ENCODE measurements at regions not wholly inside any gene's neighbourhood (a gene's known extent, or its start where the extent isn't known, plus 50 kb on each side); places are given as distances from the start of the nearest gene placed in this dataset.

DNA sequence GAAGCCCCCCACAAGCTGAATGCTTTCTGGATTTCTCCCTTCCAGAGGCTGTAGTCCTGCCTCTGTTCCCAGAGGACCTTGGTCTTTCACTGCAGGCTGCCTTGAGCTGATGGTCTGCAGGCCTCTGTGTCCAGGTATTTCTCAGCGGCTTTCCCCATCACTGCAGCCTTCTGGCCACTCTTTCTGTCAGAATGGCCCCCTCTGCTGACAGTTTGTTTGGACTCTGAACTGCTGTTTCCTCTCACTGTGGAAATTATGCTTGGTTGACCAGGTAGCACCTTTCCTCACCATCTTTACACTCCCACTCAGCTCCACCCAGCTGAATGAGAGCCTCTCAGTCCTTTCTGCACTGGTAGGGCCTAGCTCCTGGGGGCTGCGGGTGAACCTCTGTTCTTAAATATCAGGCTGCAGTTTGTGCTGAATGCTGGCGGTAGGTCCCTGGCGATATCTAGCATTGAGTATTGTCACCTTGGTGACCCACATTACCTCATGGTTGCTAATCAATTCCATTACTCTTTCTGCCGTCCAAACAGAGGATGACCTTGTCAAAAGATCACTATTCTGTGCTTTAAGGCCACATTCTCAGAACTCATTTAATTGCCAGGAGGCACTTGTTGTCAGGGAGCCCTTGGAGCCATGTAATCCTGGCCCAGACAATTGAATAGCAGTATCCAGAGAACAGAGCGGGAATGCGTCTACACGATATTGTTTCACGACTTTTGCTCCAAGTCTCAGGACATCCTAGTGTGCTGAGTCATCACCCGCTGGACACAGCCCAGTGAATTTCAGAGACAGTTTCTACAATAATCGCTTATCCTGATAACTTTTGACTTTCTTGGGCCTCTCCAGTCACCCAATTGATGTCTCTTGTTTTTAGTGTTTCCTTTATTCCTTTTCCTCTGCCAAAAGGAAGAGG is 230.2 kb downstream of the TENT4A start:
- Histone ChIP-seq H3K79me2 (ENCODE audit: control insufficient read depth, insufficient read depth, low read length) (no peaks in the 10 kb centered on the region), H4K5ac (ENCODE audit: low read length) (no peak overlapping the region), H2AK5ac (ENCODE audit: low read length) (no peak overlapping the region), H2BK5ac (ENCODE audit: low read length) (no peak overlapping the region), H3K4ac (ENCODE audit: low read depth, low read length) (no peak overlapping the region), H3K4me1 (ENCODE audit: control insufficient read depth, low read depth, low read length) (no peaks in the 10 kb centered on the region), H3K56ac (ENCODE audit: low read length) (no peak overlapping the region), H3K79me1 (ENCODE audit: low read length) (no peaks in the 10 kb centered on the region), H2BK120ac (ENCODE audit: low read depth, low read length) (no peak overlapping the region), H3K27ac (ENCODE audit: low read depth, low read length) (no peak overlapping the region), H3K27me3 (ENCODE audit: insufficient read depth, low read length, poor library complexity) (no peaks in the 10 kb centered on the region), H3K4me3 (ENCODE audit: low read length) (no peak overlapping the region), H3K4me2 (ENCODE audit: low read length) (no peak overlapping the region), H3K36me3 (ENCODE audit: control insufficient read depth, insufficient read depth, low read length) (no peaks in the 10 kb centered on the region), H3K23ac (ENCODE audit: low read length) (no peak overlapping the region), H2BK15ac (replicated peaks; ENCODE audit: low read depth) (no peak overlapping the region), H3K18ac (ENCODE audit: low read length) (no peak overlapping the region), H4K8ac (ENCODE audit: low read depth, low read length) (no peak overlapping the region), H3K9ac (ENCODE audit: low read length) (no peak overlapping the region)
- no CpG with 5 or more reads among the region's 11 CpGs for WGBS (ENCODE audit: extremely low coverage, insufficient coverage, low lambda C conversion rate)
- no peak for DNase-seq

DNA sequence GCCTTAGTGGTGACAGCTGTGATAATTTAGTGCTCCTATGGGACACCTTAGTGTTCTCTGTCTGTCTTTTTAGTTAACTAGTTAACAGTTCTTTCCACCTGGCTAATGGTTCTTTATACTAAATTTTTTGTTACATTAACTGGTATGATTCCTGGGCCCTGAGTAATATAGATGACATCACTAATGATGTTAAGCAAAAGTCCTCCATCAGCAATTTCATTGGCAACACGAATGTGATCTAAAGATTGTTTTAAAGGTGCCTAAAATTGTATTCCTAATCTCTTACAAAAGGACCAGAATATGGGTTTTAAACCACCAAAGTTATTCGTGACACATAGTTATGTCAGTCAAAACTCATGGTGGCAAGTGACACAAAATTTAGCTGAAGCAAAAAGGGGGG is 235.3 kb downstream of the TENT4A start:
- H3K4me1 ChIP-seq (ENCODE audit: control insufficient read depth, low read depth, low read length): no peaks in the 10 kb centered on the region
- no peak overlapping the region for H2BK15ac ChIP-seq (replicated peaks; ENCODE audit: low read depth)
- H3K18ac ChIP-seq (ENCODE audit: low read length): no peak overlapping the region
- no peak for DNase-seq
- WGBS (ENCODE audit: extremely low coverage, insufficient coverage, low lambda C conversion rate): no CpG with 5 or more reads among the region's 2 CpGs
- no peaks in the 10 kb centered on the region for H3K27me3 ChIP-seq (ENCODE audit: insufficient read depth, low read length, poor library complexity)
- no peak overlapping the region for H3K56ac ChIP-seq (ENCODE audit: low read length)
- no peaks in the 10 kb centered on the region for H3K79me1 ChIP-seq (ENCODE audit: low read length)
- no peaks in the 10 kb centered on the region for H3K79me2 ChIP-seq (ENCODE audit: control insufficient read depth, insufficient read depth, low read length)
- H3K4ac ChIP-seq (ENCODE audit: low read depth, low read length): no peak overlapping the region
- no peak overlapping the region for H4K5ac ChIP-seq (ENCODE audit: low read length)
- H2BK120ac ChIP-seq (ENCODE audit: low read depth, low read length): no peak overlapping the region
- H2AK5ac ChIP-seq (ENCODE audit: low read length): no peak overlapping the region
- no peak overlapping the region for H3K27ac ChIP-seq (ENCODE audit: low read depth, low read length)
- no peak overlapping the region for H3K4me3 ChIP-seq (ENCODE audit: low read length)
- H2BK5ac ChIP-seq (ENCODE audit: low read length): no peak overlapping the region
- H4K8ac ChIP-seq (ENCODE audit: low read depth, low read length): no peak overlapping the region
- H3K36me3 ChIP-seq (ENCODE audit: control insufficient read depth, insufficient read depth, low read length): no peaks in the 10 kb centered on the region
- H3K4me2 ChIP-seq (ENCODE audit: low read length): no peak overlapping the region
- H3K23ac ChIP-seq (ENCODE audit: low read length): no peak overlapping the region
- no peak overlapping the region for H3K9ac ChIP-seq (ENCODE audit: low read length)

DNA sequence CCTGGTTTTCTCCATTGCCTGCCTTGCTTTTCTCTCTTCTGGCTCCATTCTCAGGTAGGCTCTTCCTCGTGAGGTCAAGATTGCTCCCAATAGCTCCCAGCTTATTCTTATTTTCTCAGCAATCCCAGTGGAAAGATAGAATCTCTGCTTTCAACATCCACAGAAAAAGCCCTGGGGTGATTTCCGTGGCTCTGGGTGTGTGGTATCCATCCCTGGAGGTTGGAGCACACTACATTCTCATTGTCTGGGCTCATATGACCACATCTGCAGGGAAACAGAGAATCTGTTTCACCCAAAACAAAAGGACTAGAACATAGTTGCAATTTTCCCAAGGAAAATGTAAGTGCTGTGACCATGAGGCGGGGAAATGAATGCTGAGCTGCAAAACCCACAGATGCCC is 236.0 kb downstream of the TENT4A start:
- Histone ChIP-seq H2BK15ac (replicated peaks; ENCODE audit: low read depth) (no peak overlapping the region), H3K4me2 (ENCODE audit: low read length) (no peak overlapping the region), H3K4ac (ENCODE audit: low read depth, low read length) (no peak overlapping the region), H2AK5ac (ENCODE audit: low read length) (no peak overlapping the region), H3K23ac (ENCODE audit: low read length) (peak overlapping the region; percentile 45), H3K79me1 (ENCODE audit: low read length) (no peaks in the 10 kb centered on the region), H3K9ac (ENCODE audit: low read length) (no peak overlapping the region), H3K79me2 (ENCODE audit: control insufficient read depth, insufficient read depth, low read length) (no peaks in the 10 kb centered on the region), H3K27ac (ENCODE audit: low read depth, low read length) (no peak overlapping the region), H3K4me3 (ENCODE audit: low read length) (no peak overlapping the region), H4K5ac (ENCODE audit: low read length) (no peak overlapping the region), H2BK120ac (ENCODE audit: low read depth, low read length) (no peak overlapping the region), H3K36me3 (ENCODE audit: control insufficient read depth, insufficient read depth, low read length) (no peaks in the 10 kb centered on the region), H4K8ac (ENCODE audit: low read depth, low read length) (no peak overlapping the region), H3K27me3 (ENCODE audit: insufficient read depth, low read length, poor library complexity) (no peaks in the 10 kb centered on the region), H3K56ac (ENCODE audit: low read length) (no peak overlapping the region), H2BK5ac (ENCODE audit: low read length) (no peak overlapping the region), H3K18ac (ENCODE audit: low read length) (no peak overlapping the region), H3K4me1 (ENCODE audit: control insufficient read depth, low read depth, low read length) (no peaks in the 10 kb centered on the region)
- WGBS (ENCODE audit: extremely low coverage, insufficient coverage, low lambda C conversion rate): no CpG with 5 or more reads among the region's 3 CpGs
- no peak for DNase-seq

DNA sequence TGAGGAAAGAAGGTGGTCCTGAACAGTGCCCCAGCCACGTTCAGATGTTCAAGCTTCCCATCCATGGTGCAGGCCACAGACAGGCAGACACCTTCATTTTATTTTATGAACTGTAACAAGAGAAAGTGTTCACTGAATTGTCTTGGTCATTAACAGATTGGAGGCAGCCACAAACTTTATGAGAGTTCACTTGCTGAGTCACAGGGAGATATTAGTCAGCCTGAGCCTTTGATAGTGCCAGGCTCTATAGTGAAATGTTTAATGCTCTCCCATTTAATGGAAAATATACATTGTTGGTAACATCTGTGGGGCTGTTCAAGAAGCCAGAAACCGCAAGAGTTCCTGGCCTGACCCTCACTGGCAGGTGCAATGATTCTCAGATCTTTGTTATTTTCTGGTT is 237.0 kb downstream of the TENT4A start:
- Histone ChIP-seq H3K4me2 (ENCODE audit: low read length) (no peak overlapping the region), H4K5ac (ENCODE audit: low read length) (no peak overlapping the region), H3K79me1 (ENCODE audit: low read length) (no peaks in the 10 kb centered on the region), H3K4me1 (ENCODE audit: control insufficient read depth, low read depth, low read length) (no peaks in the 10 kb centered on the region), H2BK15ac (replicated peaks; ENCODE audit: low read depth) (no peak overlapping the region), H2AK5ac (ENCODE audit: low read length) (no peak overlapping the region), H3K79me2 (ENCODE audit: control insufficient read depth, insufficient read depth, low read length) (no peaks in the 10 kb centered on the region), H3K4me3 (ENCODE audit: low read length) (no peak overlapping the region), H3K36me3 (ENCODE audit: control insufficient read depth, insufficient read depth, low read length) (no peaks in the 10 kb centered on the region), H3K9ac (ENCODE audit: low read length) (no peak overlapping the region), H3K18ac (ENCODE audit: low read length) (no peak overlapping the region), H4K8ac (ENCODE audit: low read depth, low read length) (no peak overlapping the region), H3K27ac (ENCODE audit: low read depth, low read length) (no peak overlapping the region), H3K56ac (ENCODE audit: low read length) (no peak overlapping the region), H2BK5ac (ENCODE audit: low read length) (no peak overlapping the region), H3K4ac (ENCODE audit: low read depth, low read length) (no peak overlapping the region), H3K27me3 (ENCODE audit: insufficient read depth, low read length, poor library complexity) (no peaks in the 10 kb centered on the region), H2BK120ac (ENCODE audit: low read depth, low read length) (no peak overlapping the region), H3K23ac (ENCODE audit: low read length) (no peak overlapping the region)
- no peak for DNase-seq
- WGBS (ENCODE audit: extremely low coverage, insufficient coverage, low lambda C conversion rate): no CpG with 5 or more reads among the region's 2 CpGs

DNA sequence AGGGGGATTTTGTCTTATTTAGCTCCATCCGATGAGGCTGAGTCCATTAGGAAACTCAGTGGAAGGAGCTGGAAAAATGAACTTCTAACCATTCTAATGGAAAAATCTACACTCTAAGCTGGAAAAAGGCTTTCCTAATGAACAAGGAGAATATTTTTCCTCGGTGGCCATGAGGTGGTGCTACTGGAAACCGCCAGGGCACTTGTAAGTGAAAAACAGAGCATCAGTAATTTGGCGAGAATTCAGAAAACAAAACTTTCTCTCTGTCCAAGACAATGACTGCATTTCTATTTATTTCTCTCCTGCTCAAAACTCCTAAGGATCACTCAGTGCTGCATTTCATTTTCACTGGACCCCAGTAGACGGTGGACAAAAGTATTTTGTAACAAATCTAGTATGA is 237.6 kb downstream of the TENT4A start:
- no peak overlapping the region for H2BK120ac ChIP-seq (ENCODE audit: low read depth, low read length)
- no peak overlapping the region for H3K9ac ChIP-seq (ENCODE audit: low read length)
- H2BK15ac ChIP-seq (replicated peaks; ENCODE audit: low read depth): no peak overlapping the region
- H2AK5ac ChIP-seq (ENCODE audit: low read length): no peak overlapping the region
- H3K56ac ChIP-seq (ENCODE audit: low read length): no peak overlapping the region
- H3K4ac ChIP-seq (ENCODE audit: low read depth, low read length): no peak overlapping the region
- no peak overlapping the region for H3K4me2 ChIP-seq (ENCODE audit: low read length)
- no peak overlapping the region for H3K4me3 ChIP-seq (ENCODE audit: low read length)
- H3K79me2 ChIP-seq (ENCODE audit: control insufficient read depth, insufficient read depth, low read length): no peaks in the 10 kb centered on the region
- no peaks in the 10 kb centered on the region for H3K27me3 ChIP-seq (ENCODE audit: insufficient read depth, low read length, poor library complexity)
- WGBS (ENCODE audit: extremely low coverage, insufficient coverage, low lambda C conversion rate): no CpG with 5 or more reads among the region's 5 CpGs
- no peak for DNase-seq
- H3K23ac ChIP-seq (ENCODE audit: low read length): no peak overlapping the region
- H3K18ac ChIP-seq (ENCODE audit: low read length): no peak overlapping the region
- H3K79me1 ChIP-seq (ENCODE audit: low read length): no peaks in the 10 kb centered on the region
- no peak overlapping the region for H4K8ac ChIP-seq (ENCODE audit: low read depth, low read length)
- no peak overlapping the region for H2BK5ac ChIP-seq (ENCODE audit: low read length)
- no peaks in the 10 kb centered on the region for H3K36me3 ChIP-seq (ENCODE audit: control insufficient read depth, insufficient read depth, low read length)
- H3K27ac ChIP-seq (ENCODE audit: low read depth, low read length): no peak overlapping the region
- no peaks in the 10 kb centered on the region for H3K4me1 ChIP-seq (ENCODE audit: control insufficient read depth, low read depth, low read length)
- H4K5ac ChIP-seq (ENCODE audit: low read length): no peak overlapping the region

DNA sequence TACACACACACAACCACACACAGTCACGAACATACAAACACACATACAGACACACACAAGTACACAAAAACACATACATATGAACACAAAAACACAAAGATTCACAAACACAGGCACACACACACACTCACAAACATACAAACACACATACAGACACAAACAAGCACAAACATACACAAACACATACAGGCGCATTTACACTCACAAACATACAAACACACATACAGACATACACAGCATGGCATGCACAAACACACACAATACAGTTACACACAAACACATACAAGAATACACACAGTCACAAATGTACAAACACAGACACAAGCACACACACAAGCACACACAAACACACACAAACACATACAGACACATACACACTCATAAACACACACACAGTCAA is 247.9 kb downstream of the TENT4A start:
- Histone ChIP-seq H4K8ac (ENCODE audit: low read depth, low read length) (no peak overlapping the region), H3K18ac (ENCODE audit: low read length) (no peak overlapping the region), H3K4ac (ENCODE audit: low read depth, low read length) (no peak overlapping the region), H3K79me1 (ENCODE audit: low read length) (no peaks in the 10 kb centered on the region), H3K4me1 (ENCODE audit: control insufficient read depth, low read depth, low read length) (no peaks in the 10 kb centered on the region), H2BK15ac (replicated peaks; ENCODE audit: low read depth) (no peak overlapping the region), H2AK5ac (ENCODE audit: low read length) (no peak overlapping the region), H3K4me3 (ENCODE audit: low read length) (no peak overlapping the region), H4K5ac (ENCODE audit: low read length) (no peak overlapping the region), H3K23ac (ENCODE audit: low read length) (no peak overlapping the region), H3K4me2 (ENCODE audit: low read length) (no peak overlapping the region), H3K36me3 (ENCODE audit: control insufficient read depth, insufficient read depth, low read length) (no peaks in the 10 kb centered on the region), H3K9ac (ENCODE audit: low read length) (no peak overlapping the region), H3K79me2 (ENCODE audit: control insufficient read depth, insufficient read depth, low read length) (no peaks in the 10 kb centered on the region), H3K56ac (ENCODE audit: low read length) (no peak overlapping the region), H2BK120ac (ENCODE audit: low read depth, low read length) (no peak overlapping the region), H3K27me3 (ENCODE audit: insufficient read depth, low read length, poor library complexity) (no peaks in the 10 kb centered on the region), H3K27ac (ENCODE audit: low read depth, low read length) (no peak overlapping the region), H2BK5ac (ENCODE audit: low read length) (no peak overlapping the region)
- DNase-seq: no peak
- WGBS (ENCODE audit: extremely low coverage, insufficient coverage, low lambda C conversion rate): 100% methylated on average over 1 of the region's 2 CpGs

Measured in mesendoderm (in vitro differentiated cells).